Osteoblast (primary cell): ENCODE measurements at regions not wholly inside any gene's neighbourhood (a gene's known extent, or its start where the extent isn't known, plus 50 kb on each side); places are given as distances from the start of the nearest gene placed in this dataset.

Experiments used
- DNase-seq: peaks from one replicate; pipeline ENCODE4 v3.0.0; 2011; ENCODE audit warnings: low spot score, mixed read lengths; ENCODE audit not compliant: insufficient read length; ENCODE audit errors: missing footprints
- H2AFZ ChIP-seq: 2 replicates; pipeline ENCODE4 v1.6.0; 2011; ENCODE audit warnings: mild to moderate bottlenecking, low read length
- H3K27ac ChIP-seq: 2 replicates; pipeline ENCODE4 v1.5.1; 2011; ENCODE audit warnings: mild to moderate bottlenecking, low read depth, low read length, moderate library complexity
- H3K27me3 ChIP-seq: 2 replicates; pipeline ENCODE4 v1.6.0; 2012; ENCODE audit warnings: mild to moderate bottlenecking, control low read depth, inconsistent platforms, low read length, moderate library complexity; ENCODE audit not compliant: insufficient read depth
- H3K36me3 ChIP-seq: 2 replicates; pipeline ENCODE4 v1.5.1; 2011; ENCODE audit warnings: mild to moderate bottlenecking, low read length, control low read depth, moderate library complexity; ENCODE audit not compliant: insufficient read depth
- H3K4me1 ChIP-seq: 2 replicates; pipeline ENCODE4 v1.5.1; 2011; ENCODE audit warnings: mild to moderate bottlenecking, low read length, control low read depth, moderate library complexity; ENCODE audit not compliant: insufficient read depth
- H3K4me2 ChIP-seq: 2 replicates; pipeline ENCODE4 v1.6.0; 2011; ENCODE audit warnings: mild to moderate bottlenecking, low read length; ENCODE audit not compliant: insufficient read depth
- H3K4me3 ChIP-seq: fragments of 200-600 bp; sonication (generic); 3 replicates; pipeline ENCODE4 v1.5.1; 2012; ENCODE audit warnings: mild to moderate bottlenecking, low read length, inconsistent platforms; ENCODE audit not compliant: insufficient read depth
- H3K79me2 ChIP-seq: 2 replicates; pipeline ENCODE4 v1.6.0; 2012; ENCODE audit warnings: mild to moderate bottlenecking, low read length, control low read depth, inconsistent platforms; ENCODE audit not compliant: insufficient read depth
- H3K9me3 ChIP-seq: 2 replicates; pipeline ENCODE4 v1.5.1; 2011; ENCODE audit warnings: low read depth, low read length, control low read depth
- H4K20me1 ChIP-seq: 2 replicates; pipeline ENCODE4 v1.6.0; 2012; ENCODE audit warnings: mild to moderate bottlenecking, low read length, control low read depth; ENCODE audit not compliant: insufficient read depth
- TF ChIP-seq, protein P1 (sequence below): IDR thresholded peaks from 2 replicates; pipeline ENCODE4 v1.5.1; 2011; ENCODE audit warnings: mild to moderate bottlenecking, low read depth, low read length, moderate library complexity; ENCODE audit errors: extremely low read depth

DNA sequence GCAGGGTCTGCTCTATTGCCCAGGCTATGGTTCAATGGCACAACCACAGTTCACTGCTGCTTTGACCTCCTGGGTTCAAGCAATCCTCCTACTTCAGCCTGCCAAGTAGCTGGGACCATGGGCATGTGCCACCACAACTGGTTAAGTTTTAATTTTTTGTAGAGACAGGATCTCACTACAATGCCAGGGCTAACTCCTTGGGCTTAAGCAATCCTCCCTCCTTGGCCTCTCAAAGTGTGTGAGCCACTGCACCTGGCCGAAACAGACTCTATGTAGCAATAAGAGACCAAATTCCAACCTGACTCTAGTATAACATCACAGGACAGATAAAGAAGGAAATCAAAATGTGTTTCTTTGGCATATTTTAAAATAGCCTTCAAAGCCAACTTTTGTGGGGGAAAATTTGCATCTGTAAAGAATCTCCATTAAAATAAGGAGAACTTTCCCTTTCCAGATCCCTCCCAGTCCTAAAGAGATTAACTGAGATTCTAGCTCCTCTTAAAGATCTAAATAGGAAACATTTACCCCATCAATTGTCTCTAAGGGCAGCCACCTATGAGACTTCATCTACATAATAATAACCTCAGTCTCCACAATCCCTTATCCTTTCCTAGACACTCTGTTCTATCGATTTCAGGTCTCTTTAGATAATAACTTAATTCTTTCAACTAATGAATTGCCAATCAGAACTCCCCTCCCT is 94.7 kb upstream of the PLCB4 start:
- H3K79me2 ChIP-seq, result no peaks in the 10 kb centered on the region
- no peaks in the 10 kb centered on the region for H3K27me3 ChIP-seq
- no peak overlapping the region for H3K4me3 ChIP-seq
- no peak overlapping the region for H3K27ac ChIP-seq
- no peaks in the 10 kb centered on the region for H4K20me1 ChIP-seq
- no peak for DNase-seq
- H3K36me3 ChIP-seq, result no peaks in the 10 kb centered on the region
- H3K9me3 ChIP-seq, result no peaks in the 10 kb centered on the region
- TF ChIP-seq, protein P1, sequence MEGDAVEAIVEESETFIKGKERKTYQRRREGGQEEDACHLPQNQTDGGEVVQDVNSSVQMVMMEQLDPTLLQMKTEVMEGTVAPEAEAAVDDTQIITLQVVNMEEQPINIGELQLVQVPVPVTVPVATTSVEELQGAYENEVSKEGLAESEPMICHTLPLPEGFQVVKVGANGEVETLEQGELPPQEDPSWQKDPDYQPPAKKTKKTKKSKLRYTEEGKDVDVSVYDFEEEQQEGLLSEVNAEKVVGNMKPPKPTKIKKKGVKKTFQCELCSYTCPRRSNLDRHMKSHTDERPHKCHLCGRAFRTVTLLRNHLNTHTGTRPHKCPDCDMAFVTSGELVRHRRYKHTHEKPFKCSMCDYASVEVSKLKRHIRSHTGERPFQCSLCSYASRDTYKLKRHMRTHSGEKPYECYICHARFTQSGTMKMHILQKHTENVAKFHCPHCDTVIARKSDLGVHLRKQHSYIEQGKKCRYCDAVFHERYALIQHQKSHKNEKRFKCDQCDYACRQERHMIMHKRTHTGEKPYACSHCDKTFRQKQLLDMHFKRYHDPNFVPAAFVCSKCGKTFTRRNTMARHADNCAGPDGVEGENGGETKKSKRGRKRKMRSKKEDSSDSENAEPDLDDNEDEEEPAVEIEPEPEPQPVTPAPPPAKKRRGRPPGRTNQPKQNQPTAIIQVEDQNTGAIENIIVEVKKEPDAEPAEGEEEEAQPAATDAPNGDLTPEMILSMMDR, result no peak
- H3K4me1 ChIP-seq, result no peaks in the 10 kb centered on the region
- H3K4me2 ChIP-seq, result no peak overlapping the region
- no peak overlapping the region for H2AFZ ChIP-seq

- TF ChIP-seq, protein P1, result no peak
- Histone ChIP-seq H4K20me1 (no peaks in the 10 kb centered on the region), H3K9me3 (no peaks in the 10 kb centered on the region), H3K4me2 (no peak overlapping the region), H2AFZ (no peak overlapping the region), H3K4me1 (no peaks in the 10 kb centered on the region), H3K36me3 (no peaks in the 10 kb centered on the region), H3K27me3 (no peaks in the 10 kb centered on the region), H3K27ac (no peak overlapping the region), H3K79me2 (no peaks in the 10 kb centered on the region), H3K4me3 (no peak overlapping the region)
- DNase-seq, result no peak
Observed at GRCh38 chr20:8981482-8981881, 87.4 kb upstream of the PLCB4 start.

GRCh38 chr20:8983478-8984345 is 85.2 kb upstream of the PLCB4 start:
- no peaks in the 10 kb centered on the region for H3K4me1 ChIP-seq
- no peaks in the 10 kb centered on the region for H3K27me3 ChIP-seq
- no peak overlapping the region for H3K27ac ChIP-seq
- no peaks in the 10 kb centered on the region for H4K20me1 ChIP-seq
- no peak for DNase-seq
- H3K9me3 ChIP-seq, result no peaks in the 10 kb centered on the region
- TF ChIP-seq, protein P1, result no peak
- H3K4me3 ChIP-seq, result no peak overlapping the region
- H2AFZ ChIP-seq, result no peak overlapping the region
- H3K79me2 ChIP-seq, result no peaks in the 10 kb centered on the region
- H3K36me3 ChIP-seq, result no peaks in the 10 kb centered on the region
- no peak overlapping the region for H3K4me2 ChIP-seq

- Histone ChIP-seq H3K79me2 (no peaks in the 10 kb centered on the region), H3K4me1 (no peaks in the 10 kb centered on the region)
- TF ChIP-seq, protein P1, result no peak
Observed at GRCh38 chr20:8986631-8987030, 82.3 kb upstream of the PLCB4 start.

More at GRCh38 chr20:8986631-8987030, 82.3 kb upstream of the PLCB4 start:
- Histone ChIP-seq H4K20me1 (no peaks in the 10 kb centered on the region), H3K27me3 (no peaks in the 10 kb centered on the region), H3K27ac (no peak overlapping the region), H3K36me3 (no peaks in the 10 kb centered on the region), H2AFZ (no peak overlapping the region), H3K4me3 (no peak overlapping the region), H3K9me3 (no peaks in the 10 kb centered on the region), H3K4me2 (no peak overlapping the region)
- DNase-seq, result no peak
